OCI-LY3 (cell line): ENCODE measurements at regions not wholly inside any gene's neighbourhood (a gene's known extent, or its start where the extent isn't known, plus 50 kb on each side); places are given as distances from the start of the nearest gene placed in this dataset.

Experiments
- H2AFZ ChIP-seq: fragments of 200-600, 300-600 bp; shearing (Covaris generic); 2 replicates; pipeline ENCODE4 v1.6.0; 2014; ENCODE audit warnings: antibody characterized with exemption, low read depth, low read length
- H3K27ac ChIP-seq: fragments of 200-600, 300-600 bp; sonication (generic); 2 replicates; pipeline ENCODE4 v1.5.1; 2014; ENCODE audit warnings: mild to moderate bottlenecking, low read length, moderate library complexity, mixed read lengths
- H3K27me3 ChIP-seq: fragments of 200-600, 300-600 bp; sonication (generic); 2 replicates; pipeline ENCODE4 v1.6.1; 2014; ENCODE audit warnings: low read depth, low read length, mixed read lengths
- H3K36me3 ChIP-seq: fragments of 200-600, 300-600 bp; sonication (generic); replicated peaks from 2 replicates; pipeline ENCODE3; 2014; ENCODE audit warnings: low read depth, low read length, mixed read lengths
- H3K4me1 ChIP-seq: fragments of 300-600, 200-600 bp; sonication (generic); 2 replicates; pipeline ENCODE4 v1.6.1; 2014; ENCODE audit warnings: low read length, mixed read lengths
- H3K4me2 ChIP-seq: fragments of 200-600, 300-600 bp; sonication (generic); 2 replicates; pipeline ENCODE4 v1.6.1; 2014; ENCODE audit warnings: low read length, mixed read lengths
- H3K4me3 ChIP-seq: fragments of 300-600, 200-600 bp; sonication (generic); 2 replicates; pipeline ENCODE4 v1.5.1; 2014; ENCODE audit warnings: antibody characterized with exemption, mild to moderate bottlenecking, low read length, moderate library complexity
- H3K79me2 ChIP-seq: fragments of 300-600, 200-600 bp; shearing (Covaris generic); 2 replicates; pipeline ENCODE4 v1.6.1; 2014; ENCODE audit warnings: mild to moderate bottlenecking, low read length, mixed read lengths
- H3K9ac ChIP-seq: fragments of 300-600, 200-600 bp; shearing (Covaris generic); 2 replicates; pipeline ENCODE4 v1.6.0; 2014; ENCODE audit warnings: mild to moderate bottlenecking, low read length, moderate library complexity
- H3K9me3 ChIP-seq: fragments of 200-600, 300-600 bp; shearing (Covaris generic); 2 replicates; pipeline ENCODE4 v1.6.1; 2014; ENCODE audit warnings: low read length, mixed read lengths; ENCODE audit not compliant: insufficient read depth
- H4K20me1 ChIP-seq: fragments of 200-600, 300-600 bp; sonication (generic); 2 replicates; pipeline ENCODE4 v1.6.1; 2016; ENCODE audit warnings: low read length, mixed read lengths; ENCODE audit not compliant: insufficient read depth
- CTCF ChIP-seq: fragments of 200-600, 300-600 bp; sonication (generic); IDR thresholded peaks from 2 replicates; pipeline ENCODE4 v1.5.1; 2014; ENCODE audit warnings: antibody characterized with exemption, low read length, low read depth
- EZH2phosphoT487 ChIP-seq: fragments of 200-600 bp; shearing (Covaris generic); IDR thresholded peaks from 2 replicates; pipeline ENCODE4 v1.6.1; 2018; ENCODE audit warnings: antibody characterized with exemption, mixed run types, low read depth

- Histone ChIP-seq H3K27ac (no peak overlapping the region), H4K20me1 (no peaks in the 10 kb centered on the region), H3K36me3 (no peaks in the 10 kb centered on the region), H2AFZ (no peak overlapping the region), H3K4me2 (no peak overlapping the region), H3K4me3 (no peak overlapping the region), H3K79me2 (no peaks in the 10 kb centered on the region), H3K9me3 (no peaks in the 10 kb centered on the region), H3K4me1 (no peaks in the 10 kb centered on the region), H3K27me3 (no peaks in the 10 kb centered on the region), H3K9ac (no peak overlapping the region)
- no peak for TF ChIP-seq CTCF
- TF ChIP-seq EZH2phosphoT487: no peak
Observed at GRCh38 chr6:139540894-139541293, 166.4 kb upstream of the CITED2 start.

GRCh38 chr6:139540276-139540675 is 165.8 kb upstream of the CITED2 start:
- Histone ChIP-seq H3K9ac (no peak overlapping the region), H3K4me3 (no peak overlapping the region), H2AFZ (no peak overlapping the region), H3K4me2 (no peak overlapping the region), H3K4me1 (no peaks in the 10 kb centered on the region), H3K27ac (no peak overlapping the region), H3K36me3 (no peaks in the 10 kb centered on the region), H3K79me2 (no peaks in the 10 kb centered on the region), H4K20me1 (no peaks in the 10 kb centered on the region), H3K9me3 (no peaks in the 10 kb centered on the region), H3K27me3 (no peaks in the 10 kb centered on the region)
- TF ChIP-seq CTCF (no peak), EZH2phosphoT487 (no peak)

- H2AFZ ChIP-seq: no peak overlapping the region
- no peak overlapping the region for H3K4me3 ChIP-seq
- no peaks in the 10 kb centered on the region for H3K27me3 ChIP-seq
- H3K4me2 ChIP-seq: no peak overlapping the region
- no peaks in the 10 kb centered on the region for H3K79me2 ChIP-seq
- no peak for TF ChIP-seq EZH2phosphoT487
- TF ChIP-seq CTCF: no peak
- H3K36me3 ChIP-seq: no peaks in the 10 kb centered on the region
- H4K20me1 ChIP-seq: no peaks in the 10 kb centered on the region
- no peaks in the 10 kb centered on the region for H3K9me3 ChIP-seq
- H3K27ac ChIP-seq: no peak overlapping the region
- H3K4me1 ChIP-seq: no peaks in the 10 kb centered on the region
- no peak overlapping the region for H3K9ac ChIP-seq
Observed at GRCh38 chr6:139539852-139540251, 165.4 kb upstream of the CITED2 start.

- no peaks in the 10 kb centered on the region for H3K79me2 ChIP-seq
- no peak overlapping the region for H3K27ac ChIP-seq
- no peak overlapping the region for H3K9ac ChIP-seq
- TF ChIP-seq EZH2phosphoT487: no peak
- TF ChIP-seq CTCF: no peak
- H3K4me1 ChIP-seq: no peaks in the 10 kb centered on the region
- H3K9me3 ChIP-seq: no peaks in the 10 kb centered on the region
- H4K20me1 ChIP-seq: no peaks in the 10 kb centered on the region
- no peak overlapping the region for H3K4me2 ChIP-seq
- no peak overlapping the region for H2AFZ ChIP-seq
- no peaks in the 10 kb centered on the region for H3K27me3 ChIP-seq
- H3K36me3 ChIP-seq: no peaks in the 10 kb centered on the region
- no peak overlapping the region for H3K4me3 ChIP-seq
Observed at GRCh38 chr6:139538366-139538765, 163.9 kb upstream of the CITED2 start.
